Fibroblast of peridontal ligament (primary cell): ENCODE measurements at regions not wholly inside any gene's neighbourhood (a gene's known extent, or its start where the extent isn't known, plus 50 kb on each side); places are given as distances from the start of the nearest gene placed in this dataset.
A peak's percentile ranks its signal among the peaks of the same experiment; 100 is the strongest.
"Not testable (repeated sequence)": the region's sequence is repeated elsewhere in the genome, so short reads cannot be mapped to it uniquely, and the experiment has no call there.

Experiments
- DNase-seq: peaks from one replicate; pipeline ENCODE4 v3.0.0-alpha.2; 2010; ENCODE audit errors: extremely low read depth

DNA sequence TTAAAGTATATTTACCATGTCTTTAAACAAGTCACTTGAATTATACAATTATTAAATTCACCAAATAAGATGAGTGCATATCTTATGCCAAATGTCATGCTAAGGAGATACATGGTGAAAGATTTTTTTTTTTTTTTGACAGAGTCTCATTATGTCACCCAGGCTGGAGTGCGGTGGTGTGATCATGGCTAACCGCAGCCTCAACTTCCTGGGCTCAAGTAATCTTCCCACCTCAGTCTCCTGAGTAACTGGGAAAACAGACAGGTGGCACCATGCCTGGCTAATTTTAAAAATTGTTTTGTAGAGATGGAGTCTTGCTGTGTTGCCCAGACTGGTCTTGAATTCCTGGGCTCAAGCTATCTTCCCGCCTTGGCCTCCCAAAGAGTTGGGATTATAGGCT, 149.0 kb upstream of the GOT2 start:
- DNase-seq: no peak

DNA sequence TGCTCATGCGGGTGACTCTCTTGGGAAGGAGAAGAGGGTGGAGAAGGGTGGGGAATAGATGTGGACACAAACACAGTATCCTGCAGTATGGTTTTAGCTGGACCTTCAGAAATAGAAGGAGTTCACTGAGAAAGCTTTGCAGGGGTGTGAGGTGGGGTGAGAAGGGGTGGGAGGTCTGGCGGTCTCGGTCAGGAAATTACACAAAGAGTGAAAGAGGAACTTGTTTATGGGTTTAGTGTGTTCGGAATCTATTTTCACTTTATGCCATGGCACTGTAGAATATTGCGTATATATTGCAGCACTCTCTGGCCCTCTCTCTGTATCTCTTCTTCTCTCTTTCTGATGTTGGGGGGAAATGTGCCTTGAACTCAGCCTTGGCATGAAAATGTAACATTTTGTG, 148.2 kb upstream of the GOT2 start:
- no peak for DNase-seq

DNA sequence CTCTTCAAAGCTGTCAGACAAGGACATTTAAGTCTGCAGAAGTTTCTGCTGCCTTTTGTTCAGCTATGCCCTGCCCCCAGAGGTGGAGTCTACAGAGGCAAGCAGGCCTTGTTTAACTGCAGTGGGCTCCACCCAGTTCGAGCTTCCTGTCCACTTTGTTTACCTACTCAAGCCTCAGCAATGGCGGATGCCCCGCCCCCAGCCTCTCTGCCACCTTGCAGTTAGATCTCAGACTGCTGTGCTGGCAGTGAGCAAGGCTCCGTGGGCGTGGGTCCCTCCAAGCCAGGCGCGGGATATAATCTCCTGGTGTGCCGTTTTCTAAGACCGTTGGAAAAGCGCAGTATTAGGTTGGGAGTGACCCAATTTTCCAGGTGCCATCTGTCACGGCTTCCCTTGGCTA, 144.5 kb upstream of the GOT2 start:
- not testable (repeated sequence) for DNase-seq

- no peak for DNase-seq
Measured at GRCh38 chr16:58866935-58867334, 132.8 kb upstream of the GOT2 start.

DNA sequence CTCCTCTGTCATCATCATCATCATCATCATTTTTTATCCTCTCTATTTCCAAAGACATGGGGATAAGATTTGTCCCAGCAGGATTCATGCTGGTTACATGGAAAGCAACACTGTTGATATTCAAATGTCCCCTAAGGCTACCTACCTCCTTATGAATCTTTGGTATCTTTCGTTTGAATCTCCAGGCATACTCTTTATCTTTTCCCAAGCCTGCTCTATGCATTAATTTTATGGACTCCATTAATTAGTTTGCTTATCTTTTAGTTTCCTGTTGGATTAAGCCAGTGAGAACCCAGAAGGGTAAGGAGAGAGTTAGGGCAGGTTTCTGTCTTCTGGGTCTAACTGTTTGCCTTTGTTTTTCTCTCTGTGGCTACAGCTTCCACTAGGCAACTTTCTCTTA, 129.6 kb upstream of the GOT2 start:
- DNase-seq: no peak

GRCh38 chr16:58863042-58863441, 128.9 kb upstream of the GOT2 start:
- DNase-seq: no peak

DNA sequence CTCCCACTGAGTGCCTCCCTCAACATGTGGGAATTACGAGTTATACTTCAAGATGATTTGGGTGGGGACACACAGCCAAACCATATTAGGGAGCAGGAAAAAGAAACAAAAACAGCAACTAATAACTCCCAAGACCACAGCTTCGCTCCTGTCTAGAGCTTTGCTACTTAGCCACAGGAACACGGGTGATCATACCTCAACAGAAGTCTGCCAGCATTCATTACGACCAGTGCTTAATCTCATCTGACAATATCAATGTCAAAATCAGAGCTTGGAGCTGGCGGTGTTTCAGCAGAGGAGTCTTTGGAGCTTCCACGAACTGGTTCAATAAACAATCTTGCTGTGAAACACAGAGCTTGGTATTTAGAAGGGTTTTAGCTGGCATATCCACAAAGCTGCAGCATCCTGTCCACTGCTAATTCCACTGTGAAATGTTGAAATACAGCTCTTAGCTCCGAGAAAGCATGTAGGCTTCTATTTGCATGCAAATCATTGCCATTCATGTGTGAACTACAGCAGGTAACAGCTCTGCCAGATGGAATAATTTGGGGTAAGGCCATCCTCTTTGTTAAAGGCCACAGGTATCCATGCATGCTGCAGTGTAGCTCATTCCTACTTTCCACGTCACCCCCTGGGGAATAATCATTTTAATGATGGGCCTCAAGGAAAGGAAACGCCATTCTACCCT, 128.4 kb upstream of the GOT2 start:
- no peak for DNase-seq

DNA sequence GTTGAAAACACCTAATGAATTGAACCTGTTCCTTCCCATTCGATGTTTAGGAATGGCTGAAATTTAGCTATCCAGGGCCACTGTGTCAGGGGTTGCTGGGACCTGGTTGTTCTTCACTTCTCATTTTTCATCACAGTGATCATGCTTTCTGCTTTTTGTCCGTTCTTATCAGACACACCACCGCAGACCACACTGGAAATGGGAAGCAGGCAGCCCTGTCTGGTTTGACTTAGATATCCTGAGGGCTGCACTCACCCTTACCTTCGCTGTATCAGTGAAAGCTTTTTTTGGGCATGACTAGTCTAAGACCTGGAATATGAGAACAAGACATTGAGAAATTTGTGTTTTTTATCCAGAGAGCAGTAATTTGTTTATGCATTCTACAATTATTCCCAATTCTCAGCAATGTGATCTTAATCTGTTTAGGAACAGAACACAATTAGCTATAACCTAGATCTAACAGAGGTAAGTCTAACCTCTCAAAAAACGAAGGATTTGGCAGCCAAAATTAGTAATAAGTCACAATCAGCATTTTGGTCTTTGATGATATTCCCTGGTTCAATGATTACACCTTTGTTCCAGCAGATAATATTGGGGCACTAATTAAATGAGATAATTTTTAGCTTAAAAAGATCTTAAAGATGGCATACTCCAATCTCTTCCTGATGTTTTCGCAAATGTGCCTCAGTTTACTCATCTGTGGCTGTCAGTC, 126.0 kb upstream of the GOT2 start:
- no peak for DNase-seq

DNA sequence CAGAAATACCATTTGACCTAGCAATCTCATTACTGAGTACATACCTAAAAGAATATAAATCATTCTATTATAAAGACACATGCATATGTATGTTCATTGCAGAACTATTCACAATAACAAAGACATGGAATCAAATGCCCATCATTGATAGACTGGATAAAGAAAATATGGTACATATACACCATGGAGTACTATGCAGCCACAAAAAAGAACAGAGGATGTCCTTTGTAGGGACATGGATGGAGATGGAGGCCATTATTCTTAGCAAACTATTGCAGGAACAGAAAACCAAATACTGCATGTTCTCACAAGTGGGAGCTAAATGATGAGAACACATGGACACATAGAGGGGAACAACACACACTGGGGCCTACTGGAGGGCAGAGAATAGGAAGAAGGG, 124.5 kb upstream of the GOT2 start:
- DNase-seq: not testable (repeated sequence)

DNA sequence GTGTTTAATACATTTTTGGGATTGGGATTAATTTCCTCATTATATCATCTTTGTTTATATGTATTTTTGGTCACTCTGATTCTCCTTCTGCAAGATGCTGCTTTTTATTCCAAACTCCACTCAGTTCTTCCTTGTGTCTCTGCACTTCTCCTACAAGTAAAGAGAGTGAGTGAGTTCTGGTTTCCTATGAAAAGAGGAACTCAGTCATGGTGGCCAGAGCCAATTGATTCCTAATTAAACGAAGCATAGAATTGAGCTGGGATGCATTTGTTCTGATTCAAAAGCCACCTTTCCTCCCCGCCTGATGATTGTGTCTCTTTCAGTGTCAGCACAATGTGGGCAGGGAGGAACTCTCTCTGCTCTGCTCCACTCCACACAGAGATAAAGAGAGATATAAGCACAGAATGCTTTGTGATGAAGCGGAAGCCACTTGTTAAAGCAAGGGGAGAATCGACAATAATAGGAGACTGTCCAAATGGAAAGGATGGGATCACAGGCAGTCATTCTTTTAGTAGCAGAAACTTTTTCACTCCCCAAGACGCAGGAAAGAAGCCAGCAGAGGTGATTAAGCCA, 121.3 kb upstream of the GOT2 start:
- DNase-seq: no peak

DNA sequence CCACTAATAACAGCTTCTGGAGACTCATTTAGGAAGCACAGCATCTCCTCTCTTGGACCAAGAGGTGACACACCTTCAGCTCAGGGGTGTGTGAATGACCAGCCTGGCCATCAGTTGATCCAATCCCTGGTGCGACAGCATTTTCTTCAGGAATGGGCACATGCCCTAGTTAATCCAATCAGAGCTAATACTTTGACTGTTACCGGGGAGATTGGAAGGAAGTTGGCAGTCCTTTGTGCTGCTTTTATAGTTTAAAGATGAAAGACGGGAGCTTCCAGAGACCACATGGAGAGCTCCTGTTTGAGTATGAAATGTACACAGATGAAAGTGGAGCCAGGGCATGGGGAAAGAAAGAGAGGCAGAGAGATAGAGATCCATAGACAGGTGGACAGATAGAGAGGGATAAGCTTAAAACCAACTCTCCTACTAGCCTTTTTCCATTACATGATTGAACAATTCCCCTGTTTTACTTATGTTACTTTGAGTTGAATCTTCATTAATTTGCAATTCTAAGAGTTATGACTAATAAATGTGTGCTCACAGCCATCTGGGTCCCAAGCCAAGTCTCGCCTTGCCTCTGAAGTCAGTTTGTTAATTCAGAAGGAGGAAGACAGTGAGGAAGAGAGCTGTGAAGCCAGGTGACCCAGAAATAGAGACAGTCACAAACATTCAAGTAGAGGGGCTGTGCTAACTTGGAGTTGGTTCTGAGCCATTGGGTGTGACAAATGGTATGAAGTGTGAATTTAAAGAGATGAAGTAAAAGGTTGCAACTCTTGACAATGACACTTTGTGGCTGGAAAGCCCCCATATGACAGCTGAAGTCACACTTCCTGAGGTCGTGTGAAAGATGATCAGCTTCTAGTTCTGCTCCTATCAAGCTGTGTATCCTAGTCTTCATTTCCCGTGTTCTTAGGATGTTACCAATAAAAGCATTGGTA, 120.0 kb upstream of the GOT2 start:
- DNase-seq: no peak

- DNase-seq: no peak
Measured at GRCh38 chr16:58850678-58851020, 116.5 kb upstream of the GOT2 start.

GRCh38 chr16:58850019-58850677, 116.0 kb upstream of the GOT2 start:
- DNase-seq: no peak

- no peak for DNase-seq
Measured at GRCh38 chr16:58848662-58849002, 114.5 kb upstream of the GOT2 start.

GRCh38 chr16:58847902-58848661, 114.0 kb upstream of the GOT2 start:
- DNase-seq: peak; percentile 16

DNA sequence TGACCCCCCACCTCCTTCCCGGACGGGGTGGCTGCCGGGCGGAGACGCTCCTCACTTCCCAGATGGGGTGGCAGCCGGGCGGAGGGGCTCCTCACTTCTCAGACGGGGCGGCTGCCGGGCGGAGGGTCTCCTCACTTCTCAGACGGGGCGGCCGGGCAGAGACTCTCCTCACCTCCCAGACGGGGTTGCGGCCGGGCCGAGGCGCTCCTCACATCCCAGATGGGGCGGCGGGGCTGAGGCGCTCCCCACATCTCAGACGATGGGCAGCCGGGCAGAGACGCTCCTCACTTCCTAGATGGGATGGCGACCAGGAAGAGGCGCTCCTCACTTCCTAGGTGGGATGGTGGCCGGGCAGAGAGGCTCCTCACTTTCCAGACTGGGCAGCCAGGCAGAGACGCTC, 112.1 kb upstream of the GOT2 start:
- not testable (repeated sequence) for DNase-seq

DNA sequence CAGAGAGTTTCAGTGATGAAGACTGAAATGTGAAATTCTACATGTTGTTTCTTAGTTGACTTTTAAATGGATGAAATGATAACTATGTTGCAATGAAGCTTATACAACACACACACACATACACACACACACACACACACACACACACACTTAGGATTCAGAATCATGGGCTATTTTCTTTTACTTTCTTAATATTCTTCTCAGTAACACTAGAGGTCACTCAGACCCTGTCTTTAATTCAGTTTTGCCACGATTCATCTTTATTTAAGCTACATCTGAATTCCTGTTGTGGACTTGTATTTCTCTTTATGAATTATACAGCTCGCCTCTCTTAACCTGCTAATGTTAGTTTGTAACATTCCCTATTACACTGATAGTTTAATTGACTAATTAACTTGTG, 109.6 kb upstream of the GOT2 start:
- DNase-seq: peak; percentile 80

- DNase-seq: no peak
Measured at GRCh38 chr16:58842746-58843145, 108.6 kb upstream of the GOT2 start.

- no peak for DNase-seq
Measured at GRCh38 chr16:58842156-58842555, 108.0 kb upstream of the GOT2 start.

DNA sequence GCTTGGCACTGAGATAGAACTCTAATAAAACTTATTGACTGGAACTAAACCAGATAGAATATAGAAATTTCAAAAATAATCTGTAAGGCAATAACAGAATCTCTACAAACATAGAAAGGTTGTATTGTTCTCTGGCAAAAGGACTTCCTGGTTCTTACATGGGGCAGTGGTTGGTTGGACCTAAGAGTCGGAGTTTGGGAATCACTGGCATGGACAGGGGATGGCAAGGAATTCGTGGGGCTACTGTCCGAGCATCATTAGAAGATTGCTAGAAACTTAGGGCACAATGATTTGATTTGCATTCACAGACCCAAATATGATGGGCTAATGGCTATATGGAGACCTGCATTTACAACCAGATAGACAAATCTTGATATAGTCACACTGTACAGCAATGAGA, 103.8 kb upstream of the GOT2 start:
- DNase-seq: no peak

GRCh38 chr16:58836427-58836826, 102.3 kb upstream of the GOT2 start:
- no peak for DNase-seq
